Fibroblast of peridontal ligament (primary cell): ENCODE measurements at regions not wholly inside any gene's neighbourhood (a gene's known extent, or its start where the extent isn't known, plus 50 kb on each side); places are given as distances from the start of the nearest gene placed in this dataset.

Source experiments
- DNase-seq: peaks from one replicate; pipeline ENCODE4 v3.0.0-alpha.2; 2010; ENCODE audit errors: extremely low read depth

- no peak for DNase-seq
Observed at GRCh38 chr11:111095327-111095726, 150.2 kb upstream of the POU2AF2 start.

- no peak for DNase-seq
Observed at GRCh38 chr11:111093061-111093460, 152.5 kb upstream of the POU2AF2 start.

DNA sequence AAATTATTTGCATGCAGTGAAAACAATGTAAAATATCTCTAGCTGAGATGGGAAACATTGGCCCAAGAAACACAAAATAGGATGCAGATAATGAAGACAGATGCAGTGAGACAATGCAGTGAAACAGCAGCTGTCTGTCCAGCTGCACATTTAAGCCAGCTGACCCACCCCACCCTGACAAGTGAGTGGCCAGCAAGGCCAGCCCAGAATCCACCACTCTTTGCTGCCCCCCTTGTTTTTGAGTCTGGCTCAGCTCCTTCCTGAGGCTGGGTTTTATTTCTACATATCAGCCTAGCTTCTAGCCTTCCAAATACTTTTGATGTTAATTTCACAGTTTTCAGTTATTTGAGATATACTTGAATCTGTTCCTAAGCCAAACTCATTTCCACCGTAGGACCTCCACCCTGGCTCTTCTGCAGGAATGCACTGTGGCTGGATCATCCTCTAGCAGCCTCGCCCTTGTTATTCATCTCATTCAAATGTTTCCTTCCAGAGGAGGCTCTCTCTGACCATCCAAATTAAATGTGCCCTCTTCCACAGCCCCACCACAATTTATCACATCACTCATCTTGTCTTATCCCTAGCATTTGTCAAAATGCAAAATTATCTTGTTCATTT is 154.1 kb upstream of the POU2AF2 start:
- no peak for DNase-seq

DNA sequence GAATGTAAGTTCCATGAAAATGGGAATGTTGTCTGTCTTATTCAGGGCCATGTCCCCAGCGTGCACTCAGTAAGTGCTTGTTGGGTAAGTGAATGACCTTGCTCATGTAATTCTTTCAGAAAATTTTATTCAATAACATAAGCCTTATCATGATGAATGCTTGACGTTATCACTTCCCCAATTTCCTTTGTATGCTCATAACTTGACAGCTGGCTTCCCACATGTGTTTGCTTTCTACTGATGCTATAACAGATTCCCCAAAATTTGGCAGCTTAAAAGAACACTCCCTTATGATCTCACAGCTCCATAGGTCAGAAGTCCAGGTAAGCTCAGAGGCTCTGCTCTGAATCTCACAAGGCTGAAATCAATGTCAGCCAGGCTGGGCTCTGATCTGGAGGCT is 155.8 kb upstream of the POU2AF2 start:
- DNase-seq: no peak

DNA sequence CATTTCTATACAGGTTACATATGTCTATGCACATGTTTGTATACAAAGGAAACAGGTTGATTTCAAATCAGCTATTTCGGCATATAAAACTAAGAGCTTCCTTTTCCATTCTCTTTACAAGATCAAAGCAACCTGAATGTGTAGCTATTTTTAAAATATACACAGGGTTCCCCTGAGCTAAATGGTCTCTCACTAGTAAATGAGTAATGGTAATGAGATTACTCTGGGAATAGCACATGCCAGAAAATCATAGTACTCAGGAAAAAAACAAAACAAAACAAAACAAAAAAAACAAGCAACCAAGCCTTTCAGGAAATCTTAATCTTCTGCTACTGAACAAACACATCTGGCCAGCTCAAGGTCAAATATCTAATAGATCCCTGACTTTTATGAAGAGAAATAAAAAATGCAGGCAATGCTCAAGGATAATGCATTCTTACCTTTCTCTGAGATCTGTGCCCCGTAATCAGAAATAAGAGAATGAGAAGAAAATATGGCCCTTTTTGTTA is 156.6 kb upstream of the POU2AF2 start:
- no peak for DNase-seq

DNA sequence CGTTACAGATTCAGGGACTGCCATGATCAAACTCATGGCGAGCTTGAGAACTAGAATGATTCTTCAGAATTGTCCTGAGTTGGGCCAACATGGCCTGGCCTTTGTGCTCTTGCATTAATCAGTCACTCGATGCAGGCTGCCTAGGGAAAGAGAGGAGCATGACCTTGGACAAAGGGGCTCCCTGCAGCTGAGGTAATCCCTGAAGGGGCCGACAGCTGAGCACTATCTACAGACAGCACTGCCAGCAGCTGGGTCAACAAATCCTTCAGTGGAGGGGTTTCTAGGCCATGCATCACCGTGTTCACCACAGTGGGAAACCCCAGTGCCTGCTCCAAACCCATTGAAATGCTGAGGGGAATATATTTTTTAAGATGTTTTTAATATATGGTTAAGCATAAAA is 159.5 kb upstream of the POU2AF2 start:
- DNase-seq: no peak

DNA sequence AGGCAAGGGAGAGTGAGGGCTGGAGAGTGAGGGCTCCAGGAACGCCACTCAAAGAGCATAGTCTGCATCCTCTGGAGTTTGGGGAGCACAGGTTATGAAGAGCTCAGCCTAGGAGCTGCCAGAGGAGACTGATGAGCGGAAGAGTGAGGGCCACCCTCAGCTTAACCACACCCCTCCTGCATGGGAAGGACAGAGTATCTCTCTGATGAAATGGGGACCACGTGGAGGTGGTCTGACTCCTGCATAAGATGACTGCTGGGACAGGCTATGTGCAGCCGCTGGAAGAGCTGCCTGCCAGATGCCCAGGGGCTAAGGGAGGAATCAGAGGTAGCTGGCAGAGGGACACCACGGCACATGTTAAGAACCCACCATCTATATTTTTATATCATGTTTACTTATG is 162.9 kb upstream of the POU2AF2 start:
- no peak for DNase-seq

- peak; percentile 52 for DNase-seq
Observed at GRCh38 chr11:111081021-111081511, 164.5 kb upstream of the POU2AF2 start.

GRCh38 chr11:111077530-111078322 is 167.8 kb upstream of the POU2AF2 start:
- DNase-seq: no peak

- DNase-seq: peak; percentile 73
Observed at GRCh38 chr11:111069066-111069465, 176.5 kb upstream of the POU2AF2 start.

- no peak for DNase-seq
Observed at GRCh38 chr11:111067994-111068393, 177.5 kb upstream of the POU2AF2 start.

GRCh38 chr11:111066846-111067245 is 178.7 kb upstream of the POU2AF2 start:
- no peak for DNase-seq

GRCh38 chr11:111063726-111064517 is 181.6 kb upstream of the POU2AF2 start:
- peak; percentile 67 for DNase-seq

DNA sequence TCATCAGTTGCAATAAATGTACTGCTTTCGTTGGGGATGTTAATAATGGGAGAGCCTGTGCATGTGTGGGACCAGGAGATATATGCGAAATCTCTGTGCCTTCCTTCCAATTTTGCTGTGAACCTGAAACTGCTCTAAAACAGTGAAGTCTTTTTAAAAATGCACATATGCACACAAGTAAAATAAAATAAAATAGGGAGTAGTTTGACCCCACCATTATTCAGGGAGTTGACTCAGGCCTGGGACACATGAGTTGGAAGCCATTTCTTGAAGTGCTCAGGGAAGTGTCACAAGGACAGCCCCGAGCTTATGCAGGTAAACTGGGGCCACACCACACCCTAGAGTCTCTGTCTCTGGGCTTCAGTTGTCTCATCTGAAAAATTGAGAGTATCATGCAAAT is 183.1 kb upstream of the POU2AF2 start:
- no peak for DNase-seq

DNA sequence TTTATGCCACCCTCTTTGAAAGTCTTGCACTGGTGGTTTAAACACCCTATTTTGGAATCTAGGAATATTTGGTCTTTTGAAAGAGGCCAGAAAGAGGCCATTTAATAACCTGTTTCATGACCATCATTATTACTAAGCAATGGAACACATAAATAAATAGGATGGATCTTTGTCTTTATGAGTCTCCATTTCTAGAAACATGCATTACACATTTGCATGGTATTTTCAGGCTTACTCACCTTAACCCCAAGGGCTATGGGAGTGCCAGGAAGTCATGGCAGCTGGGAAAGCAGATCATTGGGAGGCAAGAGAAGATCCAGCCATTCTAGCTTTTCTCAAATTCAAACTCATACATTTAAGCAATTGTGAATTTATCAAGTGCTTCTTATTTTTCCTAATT is 185.8 kb upstream of the POU2AF2 start:
- DNase-seq: no peak

- DNase-seq: peak; percentile 24
Observed at GRCh38 chr11:111049131-111049530, 196.4 kb upstream of the POU2AF2 start.

GRCh38 chr11:111047374-111047773 is 198.2 kb upstream of the POU2AF2 start:
- no peak for DNase-seq

DNA sequence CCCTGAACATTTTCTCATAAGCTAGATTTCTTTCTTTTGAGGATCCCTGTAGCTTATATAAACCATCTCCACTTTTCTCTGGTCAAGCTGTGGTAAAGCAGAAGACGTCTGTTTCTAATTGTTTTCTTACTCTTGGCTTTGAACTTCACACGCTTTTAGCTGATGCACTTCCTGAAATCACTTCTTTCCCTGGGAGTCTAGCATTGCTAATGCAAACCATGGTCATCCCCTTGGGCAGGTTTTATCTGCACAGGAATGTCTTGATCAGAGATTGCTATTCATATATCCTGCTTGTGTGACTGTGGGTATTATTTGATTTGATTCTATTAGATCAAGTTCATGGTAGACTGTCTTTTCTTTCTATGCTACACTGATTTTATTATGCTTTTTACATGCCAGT is 199.2 kb upstream of the POU2AF2 start:
- peak; percentile 47 for DNase-seq

DNA sequence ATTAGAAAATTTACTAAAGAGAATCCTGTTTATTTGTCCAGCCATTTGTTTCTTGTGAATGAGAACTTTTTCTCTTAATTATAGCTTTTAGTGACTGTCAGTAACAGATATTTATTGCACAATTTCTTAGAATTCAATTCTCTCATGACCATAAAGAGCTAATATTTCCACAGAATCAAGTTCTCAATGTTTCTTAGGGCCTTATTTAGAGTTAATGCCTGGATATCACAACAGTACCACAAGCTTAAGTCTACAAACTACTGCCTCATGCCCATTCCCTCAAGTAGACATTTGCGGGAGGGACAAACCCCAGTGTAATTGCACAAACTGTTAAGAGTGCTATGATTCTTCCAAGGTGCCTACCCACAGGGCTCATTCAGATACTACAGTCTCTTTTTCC is 199.7 kb upstream of the POU2AF2 start:
- no peak for DNase-seq

- DNase-seq: peak; percentile 12
Observed at GRCh38 chr11:111045407-111045803, 200.1 kb upstream of the POU2AF2 start.

DNA sequence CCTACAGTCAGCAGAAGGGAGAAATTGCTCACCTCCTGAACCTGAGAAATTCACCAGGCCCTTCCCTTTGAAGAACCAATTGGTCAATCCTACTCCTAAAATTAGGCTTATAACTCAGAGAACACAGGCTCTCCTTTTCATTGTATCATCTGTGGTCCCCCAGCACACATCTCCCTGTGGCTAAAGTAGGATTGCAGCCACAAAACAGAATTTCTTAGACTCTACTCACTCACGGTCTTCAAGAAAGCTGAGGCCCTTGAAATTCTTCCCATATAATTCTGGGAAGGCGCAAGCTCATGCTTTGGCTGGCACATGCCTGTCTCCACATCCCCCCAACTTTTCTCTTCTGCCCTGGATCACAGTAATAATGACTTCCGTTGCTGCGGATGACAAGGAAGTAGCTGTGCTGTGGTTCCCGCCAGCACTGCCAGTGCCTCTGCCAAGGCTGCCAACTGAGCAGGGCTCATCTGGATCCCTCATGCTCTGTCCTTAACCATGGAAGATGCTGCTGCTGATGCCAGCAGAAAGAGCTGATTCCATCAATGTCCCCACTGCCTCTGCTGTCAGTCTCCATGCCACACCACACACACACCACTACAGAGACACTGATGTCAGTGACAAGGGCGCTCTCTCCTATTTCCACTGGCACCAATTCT is 200.6 kb upstream of the POU2AF2 start:
- DNase-seq: no peak

DNA sequence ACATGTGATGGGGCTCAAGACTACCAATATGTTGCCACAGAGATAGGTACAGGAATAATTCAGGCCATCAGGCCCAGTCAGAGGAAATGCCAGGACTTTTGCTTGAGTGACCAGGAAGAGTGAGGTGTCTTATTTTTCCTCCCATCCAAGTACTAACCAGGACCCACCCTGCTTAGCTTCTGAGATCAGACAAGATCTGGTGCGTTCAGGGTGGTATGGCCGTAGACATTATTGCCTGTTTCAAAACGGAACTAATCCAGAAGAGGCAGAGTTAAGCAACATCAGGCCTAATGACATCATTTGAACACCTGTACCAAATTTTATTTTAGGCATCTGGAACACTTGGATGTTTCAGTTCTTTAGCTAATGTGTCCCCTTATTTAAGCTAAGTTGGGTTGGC is 205.5 kb upstream of the POU2AF2 start:
- no peak for DNase-seq
